Hepatocyte (in vitro differentiated cells): ENCODE measurements at regions not wholly inside any gene's neighbourhood (a gene's known extent, or its start where the extent isn't known, plus 50 kb on each side); places are given as distances from the start of the nearest gene placed in this dataset.

Experiments used
- EZH2 ChIP-seq: fragments of 200-600 bp; sonication (generic); IDR thresholded peaks from 2 replicates; pipeline ENCODE4 v1.6.1; 2016; ENCODE audit warnings: antibody characterized with exemption, mild to moderate bottlenecking, borderline replicate concordance
- EZH2phosphoT487 ChIP-seq: fragments of 200-600 bp; sonication (generic); IDR thresholded peaks from one replicate; pipeline ENCODE4 v1.6.1; 2018; ENCODE audit warnings: antibody characterized with exemption, mild to moderate bottlenecking, low read depth, moderate library complexity; ENCODE audit not compliant: unreplicated experiment, severe bottlenecking
- TF ChIP-seq, protein P1 (sequence below): fragments of 200-600 bp; sonication (generic); IDR thresholded peaks from 2 replicates; pipeline ENCODE4 v1.5.1; 2016; ENCODE audit warnings: antibody characterized with exemption, mild to moderate bottlenecking; ENCODE audit not compliant: poor library complexity

DNA sequence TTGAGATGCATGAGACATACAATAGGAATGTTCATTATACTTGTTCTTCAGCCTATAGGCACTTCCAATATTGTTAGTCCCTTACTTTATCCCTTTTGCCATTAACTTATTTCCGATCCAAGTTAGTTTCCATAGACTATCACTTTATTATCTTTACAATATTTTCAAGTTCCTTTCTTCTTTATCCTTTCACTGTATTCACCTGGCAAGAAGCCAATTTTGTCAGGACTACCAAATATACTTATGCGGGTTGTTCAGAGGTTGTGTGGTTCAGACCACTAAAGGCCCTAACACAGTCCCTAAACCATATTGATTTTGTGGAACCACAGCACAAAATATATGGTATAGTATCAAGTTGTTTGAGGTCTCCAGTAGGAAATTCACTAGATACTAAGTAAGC is 245.0 kb upstream of the HTR2C start:
- TF ChIP-seq EZH2 (no peak), EZH2phosphoT487 (no peak)
- TF ChIP-seq, protein P1, sequence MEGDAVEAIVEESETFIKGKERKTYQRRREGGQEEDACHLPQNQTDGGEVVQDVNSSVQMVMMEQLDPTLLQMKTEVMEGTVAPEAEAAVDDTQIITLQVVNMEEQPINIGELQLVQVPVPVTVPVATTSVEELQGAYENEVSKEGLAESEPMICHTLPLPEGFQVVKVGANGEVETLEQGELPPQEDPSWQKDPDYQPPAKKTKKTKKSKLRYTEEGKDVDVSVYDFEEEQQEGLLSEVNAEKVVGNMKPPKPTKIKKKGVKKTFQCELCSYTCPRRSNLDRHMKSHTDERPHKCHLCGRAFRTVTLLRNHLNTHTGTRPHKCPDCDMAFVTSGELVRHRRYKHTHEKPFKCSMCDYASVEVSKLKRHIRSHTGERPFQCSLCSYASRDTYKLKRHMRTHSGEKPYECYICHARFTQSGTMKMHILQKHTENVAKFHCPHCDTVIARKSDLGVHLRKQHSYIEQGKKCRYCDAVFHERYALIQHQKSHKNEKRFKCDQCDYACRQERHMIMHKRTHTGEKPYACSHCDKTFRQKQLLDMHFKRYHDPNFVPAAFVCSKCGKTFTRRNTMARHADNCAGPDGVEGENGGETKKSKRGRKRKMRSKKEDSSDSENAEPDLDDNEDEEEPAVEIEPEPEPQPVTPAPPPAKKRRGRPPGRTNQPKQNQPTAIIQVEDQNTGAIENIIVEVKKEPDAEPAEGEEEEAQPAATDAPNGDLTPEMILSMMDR, result no peak
